HCT116 (cell line): ENCODE measurements at regions not wholly inside any gene's neighbourhood (a gene's known extent, or its start where the extent isn't known, plus 50 kb on each side); places are given as distances from the start of the nearest gene placed in this dataset.

Source experiments
- CBX3 ChIP-seq: IDR thresholded peaks from 2 replicates; pipeline ENCODE4 v1.6.1; 2012; ENCODE audit warnings: low read depth
- CEBPB ChIP-seq: IDR thresholded peaks from 2 replicates; pipeline ENCODE4 v1.6.1; 2012; ENCODE audit warnings: low read depth
- CTCF ChIP-seq, 3 experiments: fragments of 200-600 bp in 1 of 3; sonication (generic) in 1 of 3; IDR thresholded peaks in 2 of 3; conservative IDR thresholded peaks in 1 of 3; 2 replicates each; pipeline ENCODE4 v1.5.1; 2012 to 2017; ENCODE audit warnings: low read depth in 2 of 3, low read length in 2 of 3, antibody characterized with exemption in 1 of 3, borderline replicate concordance in 1 of 3, control low read depth in 1 of 3, mild to moderate bottlenecking in 1 of 3, mixed read lengths in 1 of 3, mixed run types in 1 of 3, moderate library complexity in 1 of 3; ENCODE audit not compliant: insufficient read depth in 1 of 3
- ELF1 ChIP-seq: IDR thresholded peaks from 2 replicates; pipeline ENCODE4 v1.6.1; 2012; ENCODE audit warnings: low read depth, borderline replicate concordance
- EZH2 ChIP-seq: fragments of 200-600 bp; sonication (generic); IDR thresholded peaks from 2 replicates; pipeline ENCODE4 v1.6.1; 2017; ENCODE audit warnings: antibody characterized with exemption, mixed run types
- EZH2phosphoT487 ChIP-seq: fragments of 200-600 bp; IDR thresholded peaks from 2 replicates; pipeline ENCODE4 v1.6.1; 2018; ENCODE audit warnings: antibody characterized with exemption, borderline replicate concordance
- POLR2A ChIP-seq: IDR thresholded peaks from 2 replicates; pipeline ENCODE4 v1.7.0; 2011; ENCODE audit warnings: borderline replicate concordance; ENCODE audit not compliant: insufficient read depth, insufficient read length; ENCODE audit errors: extremely low read depth
- RAD21 ChIP-seq: IDR thresholded peaks from 2 replicates; pipeline ENCODE4 v1.6.1; 2012; ENCODE audit warnings: low read depth, mild to moderate bottlenecking
- SIN3A ChIP-seq: IDR thresholded peaks from 2 replicates; pipeline ENCODE4 v1.6.1; 2012; ENCODE audit warnings: low read depth
- SP1 ChIP-seq: IDR thresholded peaks from 2 replicates; pipeline ENCODE4 v1.6.1; 2012; ENCODE audit warnings: low read depth
- TCF7L2 ChIP-seq: IDR thresholded peaks from 2 replicates; pipeline ENCODE4 v1.7.0; 2011; ENCODE audit warnings: borderline replicate concordance, inconsistent platforms; ENCODE audit not compliant: insufficient read depth, insufficient read length; ENCODE audit errors: extremely low read depth
- YY1 ChIP-seq: IDR thresholded peaks from 2 replicates; pipeline ENCODE4 v1.6.1; 2011; ENCODE audit warnings: low read length, low read depth, moderate library complexity, mild to moderate bottlenecking; ENCODE audit not compliant: insufficient replicate concordance; ENCODE audit errors: extremely low read depth
- TF ChIP-seq, protein P1 (sequence below): IDR thresholded peaks from 2 replicates; pipeline ENCODE4 v1.6.1; 2012
- TF ChIP-seq, protein P2 (sequence below): IDR thresholded peaks from 2 replicates; pipeline ENCODE4 v1.6.1; 2012

DNA sequence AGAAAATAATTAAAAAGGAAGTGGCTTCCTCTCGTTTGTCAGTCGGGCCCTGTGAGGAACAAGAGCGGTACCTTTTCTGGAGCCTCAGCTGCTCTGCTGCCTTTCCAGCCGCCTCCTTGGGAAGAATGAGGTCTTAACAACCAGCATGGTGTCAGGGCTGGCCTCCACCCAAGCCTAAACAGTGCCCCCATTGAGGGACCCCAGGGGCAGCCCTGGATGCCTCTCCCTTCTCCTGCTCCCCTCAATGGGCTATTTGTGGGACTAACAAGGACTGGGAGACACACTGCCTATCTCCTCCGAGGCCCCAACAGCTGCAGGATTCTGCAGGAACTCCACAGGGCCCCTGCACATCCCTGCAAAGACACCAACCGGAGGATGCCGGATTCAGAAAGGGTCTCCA, 155.4 kb upstream of the MAP3K1 start:
- TF ChIP-seq EZH2, result no peak
- TF ChIP-seq POLR2A, result no peak
- TF ChIP-seq, protein P1, sequence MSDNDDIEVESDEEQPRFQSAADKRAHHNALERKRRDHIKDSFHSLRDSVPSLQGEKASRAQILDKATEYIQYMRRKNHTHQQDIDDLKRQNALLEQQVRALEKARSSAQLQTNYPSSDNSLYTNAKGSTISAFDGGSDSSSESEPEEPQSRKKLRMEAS, result no peak
- TF ChIP-seq EZH2phosphoT487, result no peak
- no peak for TF ChIP-seq CTCF (IDR thresholded peaks at IDR 0.05 in 2 of 3, conservative IDR thresholded peaks at IDR 0.05 in 1 of 3; ENCODE audit: borderline replicate concordance in 1 of 3, insufficient read depth in 1 of 3, low read depth in 2 of 3, low read length in 2 of 3)
- TF ChIP-seq YY1, result no peak
- no peak for TF ChIP-seq CBX3
- no peak for TF ChIP-seq CEBPB
- TF ChIP-seq, protein P2, sequence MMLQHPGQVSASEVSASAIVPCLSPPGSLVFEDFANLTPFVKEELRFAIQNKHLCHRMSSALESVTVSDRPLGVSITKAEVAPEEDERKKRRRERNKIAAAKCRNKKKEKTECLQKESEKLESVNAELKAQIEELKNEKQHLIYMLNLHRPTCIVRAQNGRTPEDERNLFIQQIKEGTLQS, result no peak
- TF ChIP-seq TCF7L2, result no peak
- no peak for TF ChIP-seq ELF1
- no peak for TF ChIP-seq SP1
- no peak for TF ChIP-seq SIN3A
- TF ChIP-seq RAD21, result no peak
